OCI-M2 (cell line): ENCODE measurements at regions not wholly inside any gene's neighbourhood (a gene's known extent, or its start where the extent isn't known, plus 50 kb on each side); places are given as distances from the start of the nearest gene placed in this dataset.
"Not testable (repeated sequence)": the region's sequence is repeated elsewhere in the genome, so short reads cannot be mapped to it uniquely, and the experiment has no call there.

Experiments used
- DNase-seq: peaks from one replicate; lab custom pipeline; 2025; ENCODE audit not compliant: unreplicated experiment; lab: John Stamatoyannopoulos, UW

DNA sequence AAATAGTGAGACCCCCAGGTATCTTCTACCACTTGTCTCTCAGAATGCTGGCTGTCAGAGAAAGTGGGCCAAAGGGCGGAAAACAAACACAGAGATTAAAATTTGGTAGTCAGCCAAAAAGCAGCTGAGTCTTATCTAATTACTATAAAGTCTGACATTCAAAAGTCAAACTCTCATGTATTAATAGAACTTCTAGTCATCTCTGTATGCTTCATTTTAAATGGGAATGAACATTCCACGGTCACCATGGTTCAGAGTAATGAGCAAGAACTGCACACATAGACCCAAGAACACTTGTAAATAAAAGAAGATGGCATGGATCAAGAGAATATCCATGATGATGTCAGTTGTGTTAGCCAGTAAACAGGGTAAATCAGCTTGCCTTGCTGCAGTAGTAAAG is 1267.0 kb upstream of the CHAC2 start:
- no peak for DNase-seq

DNA sequence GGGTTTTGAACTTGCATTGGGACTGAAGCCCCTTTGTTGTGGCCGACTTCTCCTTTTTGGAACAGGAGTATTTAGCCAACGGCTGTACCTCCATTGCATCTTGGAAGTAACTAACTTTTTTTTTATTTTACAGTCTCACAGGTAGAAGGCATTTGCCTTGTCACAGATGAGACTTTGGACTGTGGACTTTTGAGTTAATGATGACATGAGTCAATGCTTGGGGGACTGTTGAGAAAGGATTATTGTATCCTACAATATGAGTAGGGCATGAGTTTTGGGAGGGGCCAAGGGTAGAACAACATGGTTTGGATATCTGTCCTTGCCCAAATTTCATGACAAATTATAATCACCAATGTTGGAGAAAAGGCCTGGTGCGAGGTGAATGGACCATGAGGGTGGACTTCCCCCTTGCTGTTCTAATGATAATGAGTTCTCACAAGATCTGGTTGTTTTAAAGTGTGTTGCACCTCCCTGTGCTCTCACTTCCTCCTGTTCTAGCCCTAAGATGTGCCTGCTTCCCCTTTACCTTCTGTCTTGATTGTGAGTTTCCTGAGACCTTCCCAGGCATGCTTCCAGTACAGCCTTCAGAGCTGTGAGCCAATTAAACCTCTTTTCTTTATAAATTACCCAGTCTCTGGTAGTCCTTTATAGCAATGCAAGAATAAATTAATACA is 1269.4 kb upstream of the CHAC2 start:
- no peak for DNase-seq

DNA sequence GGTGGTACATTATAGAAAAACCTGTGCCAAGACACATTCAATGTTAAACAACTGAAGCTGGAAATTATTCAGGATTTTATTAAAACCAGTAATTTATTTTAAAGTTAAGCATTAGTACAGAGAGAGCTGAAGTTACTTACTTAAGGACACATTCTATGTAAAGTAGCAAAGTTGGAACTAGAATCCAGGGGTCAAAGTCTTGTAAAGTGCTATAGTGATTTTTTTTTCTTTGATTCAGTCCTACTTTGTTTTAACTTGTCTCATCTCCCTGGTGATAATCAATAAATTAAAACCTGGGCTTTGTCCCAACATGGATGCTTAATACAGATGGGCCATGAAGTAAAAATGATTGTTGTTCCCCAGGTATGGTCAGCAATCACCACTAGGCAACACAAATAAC is 1271.8 kb upstream of the CHAC2 start:
- no peak for DNase-seq

DNA sequence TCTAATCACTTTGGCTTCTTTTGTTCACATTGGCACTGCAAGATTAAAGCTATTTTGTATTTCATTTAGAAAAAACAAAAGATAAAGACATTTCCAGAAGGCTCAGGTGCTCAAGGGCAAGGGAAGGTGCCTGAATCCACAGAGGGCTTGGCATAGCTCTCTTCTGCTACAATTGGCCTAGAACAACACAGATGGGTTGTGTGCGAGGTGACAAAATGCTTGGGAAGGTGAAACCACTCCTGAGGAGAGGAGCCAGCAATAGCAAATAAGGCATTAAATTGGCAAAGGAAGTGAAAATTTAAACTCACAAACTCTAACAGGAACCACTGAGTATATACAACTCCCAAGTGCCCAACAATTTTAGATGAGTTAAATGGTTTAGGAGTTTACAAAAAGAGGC is 1290.4 kb upstream of the CHAC2 start:
- no peak for DNase-seq

GRCh38 chr2:52475590-52475989 is 1292.0 kb upstream of the CHAC2 start:
- DNase-seq = no peak

DNA sequence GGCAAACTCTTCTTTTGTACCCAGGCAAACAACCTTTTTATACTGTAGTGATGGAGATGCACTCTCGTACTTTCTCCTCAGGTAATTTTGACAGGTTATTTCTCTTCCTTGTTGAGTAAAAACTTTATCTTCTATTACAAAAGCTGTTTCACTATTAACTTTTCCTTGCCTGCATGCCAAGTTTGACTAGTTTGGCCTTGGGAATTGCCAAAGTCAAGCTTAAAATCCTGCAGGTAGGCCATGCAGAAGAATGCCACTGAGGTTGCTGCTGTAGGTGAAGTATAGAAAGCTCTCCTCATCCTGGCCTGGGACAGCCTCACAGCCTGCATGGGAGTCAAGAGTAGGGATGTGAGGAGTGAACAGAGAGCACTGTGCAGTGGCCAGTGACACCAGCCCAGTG is 1293.5 kb upstream of the CHAC2 start:
- no peak for DNase-seq

DNA sequence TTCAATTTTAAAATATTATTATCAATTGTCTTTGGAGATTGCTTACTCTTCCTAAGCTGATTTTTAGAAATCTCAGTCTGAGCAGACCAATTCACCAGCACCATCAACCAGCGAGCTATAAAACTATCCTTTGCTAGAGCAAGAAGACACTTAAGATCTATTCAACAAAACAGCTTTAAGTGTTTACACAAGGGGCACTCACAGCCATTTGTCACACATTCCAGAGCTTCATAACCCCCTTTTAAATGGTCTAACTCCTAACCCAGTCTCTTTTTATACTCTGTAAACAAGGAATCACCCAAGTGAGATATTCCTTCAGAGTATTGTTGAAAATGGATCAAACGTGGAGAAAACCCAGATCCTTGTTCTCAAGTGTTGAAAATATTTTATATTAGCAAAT is 1294.1 kb upstream of the CHAC2 start:
- no peak for DNase-seq

DNA sequence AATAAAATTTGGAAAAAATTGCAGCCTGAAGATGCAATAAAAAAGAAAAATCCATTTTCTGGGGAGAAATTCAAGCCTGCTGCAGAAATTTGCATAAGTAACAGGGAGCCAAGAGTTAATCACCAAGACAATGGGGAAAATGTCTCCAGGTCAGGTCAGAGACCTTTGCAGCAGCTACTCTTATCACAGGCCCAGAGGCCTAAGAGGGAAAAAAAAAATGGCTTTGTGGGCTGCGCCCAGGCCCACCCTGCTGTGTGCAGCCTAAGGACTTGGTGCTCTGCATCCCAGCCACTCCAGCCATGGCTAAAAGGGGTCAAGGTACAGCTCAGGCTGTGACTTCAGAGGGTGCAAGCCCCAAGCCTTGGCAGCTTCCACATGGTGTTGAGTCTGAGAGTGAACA is 1297.1 kb upstream of the CHAC2 start:
- not testable (repeated sequence) for DNase-seq

GRCh38 chr2:52467189-52467588 is 1300.4 kb upstream of the CHAC2 start:
- DNase-seq = no peak

DNA sequence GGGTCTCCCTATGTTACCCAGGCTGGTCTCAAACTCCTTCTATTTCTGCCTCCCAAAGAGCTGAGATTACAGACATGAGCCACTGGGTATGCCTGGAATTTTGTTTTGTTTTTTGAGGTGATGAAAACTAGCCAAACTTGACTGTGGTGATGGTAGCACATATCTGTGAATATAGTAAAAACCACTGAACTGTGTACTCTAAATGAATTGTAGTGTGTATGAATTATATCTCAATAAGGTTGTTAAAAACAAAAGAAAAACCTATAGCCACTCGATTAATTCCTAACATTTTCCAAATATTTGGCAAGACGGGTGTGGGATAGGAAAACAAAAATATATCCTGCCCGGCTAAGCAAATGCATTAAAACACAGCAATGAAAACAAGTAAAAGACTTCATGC is 1302.3 kb upstream of the CHAC2 start:
- DNase-seq = no peak

DNA sequence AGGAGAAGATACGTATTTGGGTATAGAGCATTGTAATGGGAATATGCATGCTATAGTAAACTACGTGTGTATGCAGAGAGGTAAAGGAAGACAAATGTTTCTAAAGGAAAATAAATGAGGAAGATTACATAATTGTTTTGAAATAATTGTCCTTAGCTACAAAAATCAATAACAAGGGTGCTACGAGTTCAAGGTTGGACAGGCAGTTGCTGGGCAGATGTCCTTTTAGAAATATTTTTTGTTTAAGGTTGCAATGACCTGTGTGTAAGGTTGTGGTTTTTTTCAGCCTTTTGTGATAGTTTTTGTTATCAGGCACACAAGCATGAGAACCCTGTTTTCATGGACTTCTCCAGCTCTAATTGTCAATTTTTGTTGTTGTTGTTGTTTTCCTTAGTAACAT is 1304.1 kb upstream of the CHAC2 start:
- DNase-seq = no peak

DNA sequence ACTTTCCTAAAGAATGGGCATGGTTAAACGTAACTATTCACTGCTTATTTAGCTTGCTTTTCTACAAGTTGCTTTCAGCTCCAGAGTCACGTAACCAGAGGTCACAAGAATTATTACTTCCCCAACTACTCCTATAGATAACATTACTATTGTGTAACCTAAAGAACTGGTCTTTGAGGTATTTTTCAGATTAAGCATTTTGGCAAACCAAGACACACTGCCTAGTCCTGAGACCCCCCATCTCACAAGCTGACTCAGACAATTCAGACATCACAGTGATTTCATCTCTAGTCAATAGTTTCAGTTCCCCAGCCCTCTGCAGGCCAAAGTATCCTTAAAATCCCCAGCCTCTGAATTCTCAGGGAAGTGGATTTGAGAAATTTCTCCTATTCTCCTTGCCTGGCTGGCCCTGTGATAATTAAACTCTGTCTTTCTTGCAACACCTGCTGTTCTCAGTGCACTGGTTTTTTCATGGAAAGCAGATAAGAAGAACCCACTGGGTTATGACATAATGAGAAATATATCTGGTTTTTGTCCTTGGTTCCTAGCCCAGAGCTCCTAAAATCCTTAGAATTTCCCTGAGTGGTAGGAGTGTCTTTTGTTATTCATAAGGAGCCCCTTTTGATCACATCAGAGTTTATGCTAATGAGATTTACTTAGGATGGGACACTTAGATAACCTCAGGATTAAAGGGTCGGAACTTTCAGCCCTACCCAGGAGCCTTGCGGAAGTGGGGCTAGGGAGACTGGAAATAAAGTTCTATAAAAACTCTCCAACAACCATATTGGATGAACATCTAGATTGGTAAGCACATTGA is 1310.8 kb upstream of the CHAC2 start:
- no peak for DNase-seq

GRCh38 chr2:52454962-52455361 is 1312.6 kb upstream of the CHAC2 start:
- DNase-seq = no peak

DNA sequence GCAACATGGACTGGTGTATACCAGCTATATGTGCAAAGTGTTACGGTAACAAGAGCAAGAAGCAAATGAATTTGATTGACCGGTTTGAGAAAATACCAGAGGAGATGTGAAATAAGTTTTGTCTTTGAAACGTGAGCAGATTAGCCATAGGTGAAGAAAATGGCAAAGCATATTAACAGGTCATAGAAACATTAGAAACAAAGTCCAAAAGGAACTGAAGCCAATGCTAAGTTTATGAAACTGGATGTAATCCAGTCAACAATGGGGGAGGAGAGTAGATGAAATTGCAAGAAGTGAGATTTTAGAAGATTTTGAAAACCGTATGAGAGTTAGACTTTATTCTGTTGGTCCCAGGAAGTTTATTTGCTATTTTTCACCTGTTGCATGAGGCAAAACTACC is 1315.4 kb upstream of the CHAC2 start:
- no peak for DNase-seq

- no peak for DNase-seq
Observed at GRCh38 chr2:52445686-52446085, 1321.9 kb upstream of the CHAC2 start.

DNA sequence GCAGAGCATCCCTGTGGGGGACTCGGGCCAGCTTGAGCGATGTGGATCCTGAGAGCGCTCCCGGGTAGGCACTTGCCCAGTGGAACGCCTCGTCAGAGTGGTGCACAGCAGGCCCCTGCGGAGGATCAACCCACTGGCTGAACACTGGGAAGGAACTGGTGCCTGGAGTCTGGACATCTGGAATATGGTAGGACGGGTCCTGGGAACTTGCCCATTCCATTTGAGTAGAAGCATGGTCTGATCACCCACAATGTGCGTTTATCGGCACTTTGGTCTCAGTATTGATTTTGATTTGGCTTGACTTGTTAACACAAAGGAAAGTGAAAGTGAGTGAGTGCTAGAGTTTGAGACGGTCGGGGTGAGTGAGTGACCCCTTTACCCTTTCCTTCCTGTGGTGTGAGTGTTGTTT is 1336.2 kb upstream of the CHAC2 start:
- no peak for DNase-seq

DNA sequence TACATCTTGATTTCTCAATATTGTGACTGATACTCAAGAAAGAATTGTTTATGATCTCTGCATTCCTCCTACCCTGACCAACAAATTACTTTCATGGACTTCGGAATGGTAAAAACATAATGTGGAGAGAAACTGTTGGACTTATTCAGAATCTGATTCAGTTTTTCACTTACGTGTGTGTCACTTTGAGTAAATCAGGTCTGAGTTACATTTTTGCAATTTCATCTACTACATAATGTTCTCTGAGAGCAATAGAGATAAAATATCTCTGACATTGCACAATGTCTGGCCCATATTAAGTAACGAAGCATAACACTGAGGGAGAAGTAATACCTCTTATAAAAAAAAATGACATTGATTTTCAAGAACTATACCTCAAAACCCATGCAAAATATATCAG is 1337.9 kb upstream of the CHAC2 start:
- DNase-seq = no peak

- no peak for DNase-seq
Observed at GRCh38 chr2:52429171-52429570, 1338.4 kb upstream of the CHAC2 start.

DNA sequence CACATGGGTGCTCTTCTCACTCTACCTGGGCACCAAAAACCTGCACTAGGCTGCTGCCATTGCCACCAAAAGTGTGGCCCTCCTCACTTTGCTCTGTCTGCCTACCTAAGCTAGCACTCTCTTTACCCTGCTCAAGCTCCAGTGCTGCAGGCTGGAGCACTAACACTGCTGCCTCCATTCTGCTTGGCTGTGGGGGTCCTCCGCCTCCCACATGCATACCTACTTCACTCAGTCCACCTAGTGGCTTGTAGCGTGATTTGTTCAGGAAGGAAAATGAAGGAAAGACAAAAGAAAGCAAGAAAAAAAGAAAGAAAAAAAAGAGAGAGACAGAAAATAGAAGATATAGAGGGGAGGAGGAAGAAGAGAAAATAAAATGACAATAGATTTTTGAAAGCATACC is 1339.4 kb upstream of the CHAC2 start:
- no peak for DNase-seq

DNA sequence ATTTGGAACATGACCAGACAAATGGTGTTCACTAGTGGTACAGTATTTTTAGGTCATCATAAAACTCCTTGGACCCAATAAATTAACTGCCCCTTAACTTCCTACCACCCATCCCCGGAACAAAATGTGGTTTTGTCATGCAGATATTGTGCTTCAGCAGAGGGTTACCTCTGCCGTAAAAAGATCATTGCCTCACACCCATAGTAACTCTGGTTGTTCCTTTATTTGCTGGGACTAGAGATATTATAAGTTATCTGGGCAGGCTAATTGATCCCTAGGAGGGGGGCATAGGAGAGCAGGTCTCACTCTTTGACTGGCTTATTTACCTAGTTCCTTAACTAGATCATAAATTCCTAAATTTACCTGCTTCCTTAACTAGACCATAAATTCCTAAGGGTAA is 1343.9 kb upstream of the CHAC2 start:
- no peak for DNase-seq

DNA sequence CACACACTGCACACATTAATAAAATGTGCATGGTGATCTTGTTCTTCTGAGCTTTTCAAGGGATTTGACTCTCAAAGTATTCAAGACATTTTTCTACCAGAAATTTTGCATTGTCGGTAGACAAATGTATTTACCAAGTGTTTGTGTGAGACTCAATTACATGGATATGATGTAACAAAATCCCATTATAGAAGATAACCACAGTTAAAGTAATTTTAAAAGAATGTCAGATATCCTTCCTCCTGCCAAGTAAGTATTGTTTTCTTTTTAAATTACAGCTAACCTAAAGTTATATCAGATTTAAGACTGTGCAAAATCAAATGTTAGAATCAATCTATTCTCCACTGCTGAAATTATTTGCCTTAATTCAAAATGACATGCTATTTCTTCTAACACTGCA is 1344.5 kb upstream of the CHAC2 start:
- no peak for DNase-seq

DNA sequence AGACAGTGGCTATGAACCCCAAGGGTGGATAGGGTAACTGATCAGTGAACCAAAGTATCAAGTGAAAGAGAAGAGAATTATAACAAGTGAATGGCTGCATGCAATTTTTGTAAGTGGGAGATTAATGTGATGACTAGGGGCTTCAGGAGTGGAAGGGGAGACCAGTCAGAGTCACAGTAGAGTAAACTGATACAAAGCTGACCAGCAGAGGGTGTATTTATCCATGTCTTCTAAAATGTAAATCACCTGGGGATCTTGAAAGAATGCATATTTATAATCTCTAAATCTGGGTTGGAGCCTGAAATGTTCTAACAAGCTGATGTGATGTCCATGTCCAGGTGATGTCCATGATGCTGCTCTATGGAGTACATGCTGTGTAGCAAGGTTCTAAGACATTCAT is 1351.3 kb upstream of the CHAC2 start:
- DNase-seq = no peak
